ENCODE measurements at regions not wholly inside any gene's neighbourhood (a gene's known extent, or its start where the extent isn't known, plus 50 kb on each side); places are given as distances from the start of the nearest gene placed in this dataset.

GRCh38 chr3:80997622-80998021 lies 763.8 kb downstream of the GBE1 start:
- no peak for TF ChIP-seq CTCF (IDR thresholded peaks at IDR 0.05; ENCODE audit: control extremely low read depth, extremely low read depth, low read depth, missing control alignments)
- ChIA-PET CTCF (no interaction called here), POLR2A (no interaction called here)
- no peak for DNase-seq (ENCODE audit: extremely low spot score)

- POLR2A ChIA-PET, result no interaction called here
- CTCF ChIA-PET, result interaction anchor here (1.8 kb wide), 1 partner anchor 10 kb away, joined by 4 read pairs; no protein-coding TSS in a partner anchor
- no peak for DNase-seq (ENCODE audit: extremely low spot score)
- no peak for TF ChIP-seq CTCF (IDR thresholded peaks at IDR 0.05; ENCODE audit: control extremely low read depth, extremely low read depth, low read depth, missing control alignments)
Observed at GRCh38 chr3:80994767-80995166, 766.7 kb downstream of the GBE1 start.

GRCh38 chr3:80994085-80994665 lies 767.3 kb downstream of the GBE1 start:
- ChIA-PET CTCF (no interaction called here), POLR2A (no interaction called here)
- no peak for DNase-seq (ENCODE audit: extremely low spot score)
- TF ChIP-seq CTCF (IDR thresholded peaks at IDR 0.05; ENCODE audit: control extremely low read depth, extremely low read depth, low read depth, missing control alignments), result no peak

- ChIA-PET POLR2A (no interaction called here), CTCF (interaction anchor here (1.2 kb wide), 1 partner anchor 8 kb away, joined by 3 read pairs; no protein-coding TSS in a partner anchor)
- DNase-seq (ENCODE audit: extremely low spot score), result no peak
- no peak for TF ChIP-seq CTCF (IDR thresholded peaks at IDR 0.05; ENCODE audit: control extremely low read depth, extremely low read depth, low read depth, missing control alignments)
Observed at GRCh38 chr3:80993241-80993945, 768.1 kb downstream of the GBE1 start.

GRCh38 chr3:80983753-80984152 lies 777.7 kb downstream of the GBE1 start:
- ChIA-PET POLR2A (no interaction called here), CTCF (no interaction called here)
- no peak for TF ChIP-seq CTCF (IDR thresholded peaks at IDR 0.05; ENCODE audit: control extremely low read depth, extremely low read depth, low read depth, missing control alignments)
- no peak for DNase-seq (ENCODE audit: extremely low spot score)

GRCh38 chr3:80978216-80978969 lies 783.1 kb downstream of the GBE1 start:
- no peak for TF ChIP-seq CTCF (IDR thresholded peaks at IDR 0.05; ENCODE audit: control extremely low read depth, extremely low read depth, low read depth, missing control alignments)
- CTCF ChIA-PET, result no interaction called here
- DNase-seq (ENCODE audit: extremely low spot score), result no peak
- POLR2A ChIA-PET, result no interaction called here
